NCI-H2029 treated with DMSO at 0.1 percent for 48 hours (cell line): ENCODE measurements at regions not wholly inside any gene's neighbourhood (a gene's known extent, or its start where the extent isn't known, plus 50 kb on each side); places are given as distances from the start of the nearest gene placed in this dataset.

Experiments used
- DNase-seq: peaks from one replicate; lab custom pipeline; 2025; lab: John Stamatoyannopoulos, UW

DNA sequence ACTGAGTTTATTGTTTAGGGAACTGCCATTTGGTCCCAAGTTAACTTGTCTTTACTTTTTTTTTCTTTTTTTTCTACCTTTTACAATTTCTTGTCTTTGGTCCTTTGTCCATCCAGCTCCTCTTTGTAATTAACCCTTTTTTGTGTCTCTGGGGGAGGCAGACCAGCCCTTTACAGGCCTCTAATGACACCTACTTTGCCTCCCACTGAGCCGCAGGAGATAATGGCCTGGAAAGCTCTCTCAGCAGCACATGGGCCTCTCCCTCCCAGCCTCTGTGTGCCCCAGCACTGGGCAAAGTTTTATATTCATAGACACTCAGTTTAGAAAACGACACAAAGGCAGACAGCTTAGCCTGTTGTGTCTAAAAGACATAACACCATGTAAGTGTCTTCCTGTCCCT is 480.4 kb downstream of the SOX6 start:
- no peak for DNase-seq

DNA sequence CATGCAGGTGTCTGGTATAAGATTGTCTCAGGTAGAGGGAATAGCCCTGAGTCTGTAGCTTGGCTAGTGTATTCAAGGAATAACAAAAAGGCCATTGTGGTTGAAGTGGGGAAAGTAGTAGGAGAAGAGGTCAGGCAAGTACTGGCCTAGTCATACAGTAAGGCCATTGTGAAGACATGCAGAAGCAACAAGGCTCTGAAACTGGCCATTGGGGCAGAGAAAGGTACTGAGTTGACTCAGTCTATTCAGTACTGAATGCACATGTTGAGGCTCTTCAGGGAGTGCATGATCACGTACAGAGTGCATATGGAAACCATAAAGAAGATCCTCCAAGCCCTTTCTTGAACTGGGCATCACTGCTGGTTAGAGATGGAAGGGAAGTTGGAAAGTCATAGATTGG is 477.6 kb downstream of the SOX6 start:
- no peak for DNase-seq

DNA sequence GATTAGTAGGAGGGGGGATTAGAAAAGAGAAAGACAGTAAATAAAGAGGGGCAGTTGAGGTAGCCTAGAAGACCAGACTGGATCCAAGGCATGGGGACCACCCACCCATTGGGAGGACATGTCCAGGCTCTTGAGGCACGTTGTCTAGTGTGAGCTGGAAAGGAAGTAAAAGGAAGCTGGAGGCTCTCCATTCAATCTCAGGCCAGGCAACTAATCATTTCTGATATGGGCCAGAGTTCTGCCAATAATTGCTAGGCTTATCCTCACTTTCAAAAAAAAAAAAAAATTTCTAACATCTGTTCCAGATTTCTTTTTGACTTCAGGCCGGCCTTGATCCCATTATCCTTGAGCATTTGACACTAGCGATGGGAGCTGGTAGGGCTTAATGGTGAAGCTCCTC is 476.1 kb downstream of the SOX6 start:
- DNase-seq: no peak

DNA sequence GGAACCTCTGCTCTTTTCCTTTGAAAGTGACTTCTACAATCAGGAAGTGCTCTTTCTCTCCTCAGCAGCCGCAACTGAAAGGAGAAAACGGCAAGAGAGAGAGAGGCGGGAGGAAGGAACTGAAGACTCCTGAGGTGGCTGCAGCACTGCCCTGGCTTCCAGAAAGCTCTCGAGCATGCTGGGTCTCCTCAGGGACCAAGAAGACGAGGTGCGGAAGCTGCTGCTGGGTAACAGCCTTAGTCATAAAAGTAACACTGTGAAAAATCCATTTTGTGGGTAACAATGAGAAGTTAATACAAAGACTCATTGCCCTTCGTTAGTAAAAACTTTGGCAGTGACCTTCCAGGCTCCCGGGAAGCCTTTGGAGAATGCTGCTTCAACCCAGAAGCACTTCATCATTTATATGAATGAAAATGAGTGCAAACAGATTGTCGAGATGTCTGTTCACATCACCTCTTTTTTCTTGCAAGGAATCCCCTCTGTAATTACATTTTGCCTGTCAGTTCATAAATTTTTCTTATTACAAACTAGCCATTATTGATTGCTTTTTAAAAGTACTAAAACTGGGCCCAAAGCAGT is 473.4 kb downstream of the SOX6 start:
- DNase-seq: no peak

DNA sequence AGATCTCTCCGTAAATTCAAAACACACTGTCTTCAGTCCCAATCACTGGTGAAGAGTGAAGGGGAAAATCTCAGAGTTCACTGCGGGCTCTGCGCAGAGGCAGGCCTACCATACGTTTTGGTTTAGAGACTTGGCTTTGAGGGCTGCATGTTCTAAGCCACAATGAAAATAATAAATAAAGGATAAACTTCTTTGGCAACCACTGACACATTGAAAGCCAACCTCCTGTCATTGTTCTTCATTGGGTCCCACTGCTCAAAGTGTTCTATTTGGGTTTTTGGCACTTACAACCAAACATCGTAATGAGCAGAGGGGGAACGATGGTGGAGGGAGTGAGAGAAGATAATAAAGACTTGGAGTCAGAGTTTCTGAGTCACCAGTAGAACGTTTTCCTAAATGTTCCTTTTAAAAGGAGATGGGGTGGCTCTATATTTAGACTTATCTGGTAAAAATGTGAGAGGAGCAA is 472.9 kb downstream of the SOX6 start:
- DNase-seq: no peak

DNA sequence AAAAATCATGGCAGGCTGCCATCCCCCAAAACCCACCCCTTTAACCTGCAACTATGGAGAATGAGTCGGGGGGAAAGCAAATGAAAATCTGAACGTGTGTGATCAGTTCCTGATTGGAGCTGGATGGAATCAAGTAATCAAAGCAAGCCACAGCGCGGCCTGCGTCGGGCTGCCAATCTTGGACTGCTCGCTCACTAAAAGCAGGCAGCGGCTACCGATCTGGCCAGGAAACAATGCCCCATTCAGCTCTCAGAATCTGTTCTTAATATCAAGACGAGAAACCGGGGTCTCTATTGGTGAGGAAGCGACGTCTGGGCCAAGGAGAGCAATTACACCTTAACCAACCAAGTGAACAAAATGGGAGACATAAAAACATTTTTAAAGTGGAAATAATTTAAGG is 472.2 kb downstream of the SOX6 start:
- DNase-seq: no peak

DNA sequence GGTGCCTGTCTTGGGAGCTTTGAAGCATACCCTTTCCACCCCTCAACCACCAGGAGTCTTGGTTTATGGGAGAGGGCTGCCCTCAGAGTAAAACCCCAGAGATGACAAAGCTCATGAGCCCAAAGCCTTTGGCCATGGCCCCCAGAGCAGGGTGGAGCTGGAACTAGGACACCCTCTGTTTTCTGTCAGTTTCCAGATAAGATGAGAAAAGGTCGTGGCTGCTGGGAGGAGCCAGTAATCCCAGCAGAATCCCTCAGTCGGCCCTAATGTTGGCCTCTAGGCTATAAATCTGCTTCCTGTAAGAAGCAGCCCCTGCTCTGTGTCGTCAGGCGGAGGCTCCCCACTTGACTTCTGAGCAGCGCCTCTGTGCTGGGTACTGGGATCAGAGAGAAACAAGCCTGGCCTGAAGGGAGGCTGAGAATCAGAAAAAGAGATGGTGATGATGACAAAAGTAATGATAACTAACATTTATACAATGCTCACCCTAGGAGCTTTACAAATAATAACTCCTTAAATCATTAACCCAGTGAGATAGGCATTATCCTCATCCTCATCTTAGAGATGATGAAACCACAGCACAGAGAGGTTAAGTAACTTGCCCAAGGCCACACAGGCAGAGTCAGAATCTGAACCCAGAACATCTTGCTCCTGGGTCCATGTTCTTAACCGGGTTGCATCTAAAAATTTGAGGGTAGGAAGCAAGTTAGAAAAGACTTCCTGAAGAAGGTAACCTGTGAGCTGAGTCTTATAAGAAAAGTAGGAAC is 471.4 kb downstream of the SOX6 start:
- no peak for DNase-seq

DNA sequence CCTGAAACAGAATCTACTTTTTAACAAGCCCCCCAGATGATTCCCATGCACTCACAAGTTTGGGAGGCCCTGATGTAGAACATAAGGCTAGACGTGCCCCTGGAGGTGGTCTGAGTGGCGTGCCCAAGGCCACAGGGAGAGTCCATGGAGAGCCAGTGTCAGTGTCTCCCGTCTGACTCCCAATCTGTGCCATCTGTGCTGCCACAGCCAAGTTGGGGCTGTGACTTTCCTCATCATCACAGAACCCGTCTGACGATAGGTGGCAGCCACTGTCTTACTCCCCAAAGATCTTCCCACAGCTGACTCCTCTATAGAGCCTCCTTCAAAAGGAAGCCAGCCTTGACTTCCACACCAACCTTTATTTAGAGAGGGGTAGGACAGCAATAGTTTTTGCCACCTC is 470.5 kb downstream of the SOX6 start:
- DNase-seq: no peak

DNA sequence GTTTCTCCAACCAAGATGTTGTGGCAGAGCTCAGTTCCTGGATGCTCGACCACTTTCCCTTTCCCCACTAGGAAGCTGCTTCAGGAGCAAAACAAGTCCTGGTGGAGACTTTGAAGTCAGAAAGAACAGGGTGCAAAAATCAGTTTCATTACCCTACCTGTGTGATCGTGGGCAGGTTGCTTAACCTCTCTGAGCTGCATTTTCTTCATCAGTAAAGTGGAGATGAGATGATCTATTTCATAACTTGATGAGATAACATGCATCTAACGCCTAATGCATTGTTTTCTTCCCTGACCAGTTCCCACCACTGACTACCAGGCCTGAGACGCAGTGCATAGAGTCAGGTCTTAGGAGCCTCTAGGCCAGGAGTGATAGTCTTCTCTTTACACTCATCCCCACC is 470.0 kb downstream of the SOX6 start:
- no peak for DNase-seq

DNA sequence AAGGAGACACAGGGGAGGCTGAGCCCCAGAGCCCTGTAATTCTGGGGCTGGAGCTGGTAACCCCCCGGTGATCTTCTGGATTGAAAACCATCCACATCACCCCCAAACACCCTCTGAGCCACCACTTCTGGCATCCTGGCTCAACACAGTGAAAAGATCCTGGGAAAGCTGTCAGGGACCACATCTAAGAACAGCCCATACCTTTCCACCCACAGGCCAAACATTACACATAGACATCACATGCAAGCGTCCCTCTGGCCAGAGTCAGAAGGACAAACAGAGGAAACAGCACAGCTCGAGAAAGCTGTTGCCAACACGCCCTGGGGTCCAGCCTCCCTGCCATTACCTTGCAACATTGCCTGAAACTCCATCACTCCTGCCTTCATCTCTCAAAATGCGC is 469.5 kb downstream of the SOX6 start:
- no peak for DNase-seq

DNA sequence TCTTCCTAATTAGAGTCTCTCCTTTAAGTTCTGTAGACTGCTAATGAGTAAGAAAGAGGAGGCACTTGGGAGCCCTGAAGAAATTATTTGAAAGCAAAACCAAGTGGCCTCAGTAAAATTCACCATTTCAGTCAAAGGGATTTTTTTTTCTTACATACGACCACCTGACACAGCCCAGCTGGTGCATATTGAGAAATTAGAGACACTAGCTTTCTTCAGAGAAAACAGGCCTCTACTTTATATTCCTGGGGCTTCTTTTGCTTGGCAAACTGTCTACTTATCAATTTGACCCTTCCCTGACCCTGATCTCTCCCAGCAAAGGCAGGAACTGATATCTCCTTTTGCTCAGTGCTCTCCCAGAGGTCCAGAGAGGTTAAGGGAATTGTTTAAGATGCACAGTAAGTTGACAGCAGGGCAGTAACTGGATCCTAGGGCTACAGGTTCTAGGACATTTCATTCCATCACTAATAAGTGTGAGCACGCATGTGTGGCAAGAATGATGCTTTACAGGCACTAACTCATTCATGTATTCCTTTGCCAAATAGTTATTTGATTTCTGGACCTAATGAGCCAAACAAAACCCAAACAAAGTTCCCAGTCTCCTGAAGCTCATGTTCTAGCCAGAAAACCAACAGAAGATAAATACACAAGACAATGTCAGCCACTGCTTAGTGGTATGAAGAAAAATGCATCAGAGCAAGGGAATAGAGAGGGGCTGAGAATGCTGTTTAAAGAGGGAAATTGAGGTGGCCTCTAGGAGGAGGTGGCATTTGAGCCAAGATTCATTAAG is 467.6 kb downstream of the SOX6 start:
- no peak for DNase-seq

DNA sequence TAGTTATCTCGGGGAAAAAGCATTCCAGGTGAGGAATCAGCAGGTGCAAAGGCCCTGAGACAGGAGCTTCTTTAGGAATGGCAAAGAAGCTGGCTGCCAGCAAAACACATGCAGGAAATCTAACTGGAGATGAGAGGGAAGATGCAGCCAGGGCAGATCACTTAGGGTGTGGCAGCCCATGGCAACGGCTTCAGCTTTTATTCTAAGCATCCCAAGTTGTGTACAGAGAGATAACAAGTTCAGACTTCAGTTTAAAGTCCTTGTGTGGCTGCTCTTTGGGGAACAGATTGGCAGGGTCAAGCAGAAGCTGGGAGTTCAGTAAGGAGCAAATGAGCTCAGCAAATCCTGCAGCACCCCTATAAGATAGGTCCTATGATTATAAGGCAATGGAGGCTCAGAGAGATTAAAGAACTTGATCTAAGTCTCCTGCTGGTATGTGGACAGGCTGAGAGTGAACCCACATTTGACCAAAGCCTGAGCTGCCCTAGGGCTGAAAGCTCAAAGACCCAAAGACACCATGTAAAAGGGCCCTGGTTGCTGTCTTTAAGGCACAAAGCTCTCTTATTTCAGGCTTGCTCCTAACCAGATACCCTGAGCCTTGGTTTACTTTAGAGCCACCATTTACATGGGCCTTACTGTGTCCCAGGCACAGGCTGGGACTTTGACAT is 466.8 kb downstream of the SOX6 start:
- no peak for DNase-seq

DNA sequence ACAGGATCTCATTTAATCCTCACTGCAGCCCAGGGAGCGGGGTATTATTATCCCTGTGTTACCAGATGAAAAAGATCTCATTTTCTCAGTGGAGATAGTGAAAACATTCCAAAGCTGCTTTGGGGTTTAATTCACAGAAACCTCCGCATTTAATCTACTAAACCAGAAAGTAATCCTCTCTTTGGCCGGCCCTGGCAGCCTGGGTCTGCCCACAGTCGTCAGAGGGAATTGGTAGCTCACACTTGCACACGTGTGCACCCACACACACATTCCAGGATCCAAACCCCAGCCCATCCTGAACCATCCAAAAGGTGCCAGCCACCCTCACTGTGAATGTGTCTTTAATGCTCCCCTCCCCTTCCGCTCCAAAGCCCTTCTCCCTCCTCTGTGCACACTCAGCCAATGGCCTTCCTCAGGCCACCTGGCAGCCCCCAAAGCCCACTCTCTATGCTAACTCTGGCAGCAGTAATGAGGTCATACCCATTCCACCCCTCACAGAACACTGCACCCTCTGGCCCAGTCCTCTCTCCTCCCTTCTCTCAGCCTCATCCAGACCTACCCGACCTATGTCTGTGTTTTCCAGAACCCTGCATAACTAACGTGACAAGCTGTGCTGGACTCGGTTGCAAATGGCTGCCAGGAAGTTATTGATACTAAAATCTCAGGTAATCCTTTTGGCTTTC is 466.2 kb downstream of the SOX6 start:
- no peak for DNase-seq

DNA sequence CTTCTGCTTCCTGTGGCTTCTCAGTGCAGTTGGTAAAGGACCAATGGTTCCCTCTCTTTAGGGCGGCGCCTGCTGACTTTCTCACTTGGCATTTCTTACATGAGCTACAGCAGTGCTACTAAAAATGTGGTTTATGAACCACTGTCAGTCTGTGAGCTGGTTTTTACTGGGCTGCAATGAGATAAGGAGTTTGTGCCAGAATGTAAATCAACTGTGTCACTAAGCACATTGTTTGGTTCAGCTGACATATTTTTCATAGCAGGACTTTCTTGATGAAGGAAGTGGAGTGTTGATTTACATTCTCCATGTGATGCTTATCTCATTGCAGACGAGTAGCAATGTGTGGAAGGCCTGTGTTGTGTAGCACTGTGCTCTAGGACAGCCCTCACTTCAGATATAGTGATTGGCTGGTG is 463.3 kb downstream of the SOX6 start:
- no peak for DNase-seq

DNA sequence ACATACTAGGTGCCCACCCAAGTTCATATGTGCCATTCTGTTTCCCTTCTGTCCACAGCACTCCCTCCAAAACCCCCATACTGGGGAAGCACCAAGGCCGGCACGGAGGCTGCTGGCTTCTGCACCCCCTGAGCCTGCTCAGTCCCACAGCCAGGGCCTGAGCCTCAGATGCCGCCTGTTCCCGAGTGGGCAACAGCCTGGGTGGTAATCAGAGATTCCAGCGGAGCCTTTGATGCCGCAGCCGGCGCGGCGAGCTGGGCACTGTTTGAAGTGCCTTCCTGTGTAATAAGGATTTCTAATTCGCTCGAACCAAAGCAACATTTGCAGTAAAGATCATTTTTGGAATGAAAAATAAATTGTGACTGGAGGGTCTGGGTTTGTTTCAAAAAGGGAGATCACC is 460.3 kb downstream of the SOX6 start:
- no peak for DNase-seq

DNA sequence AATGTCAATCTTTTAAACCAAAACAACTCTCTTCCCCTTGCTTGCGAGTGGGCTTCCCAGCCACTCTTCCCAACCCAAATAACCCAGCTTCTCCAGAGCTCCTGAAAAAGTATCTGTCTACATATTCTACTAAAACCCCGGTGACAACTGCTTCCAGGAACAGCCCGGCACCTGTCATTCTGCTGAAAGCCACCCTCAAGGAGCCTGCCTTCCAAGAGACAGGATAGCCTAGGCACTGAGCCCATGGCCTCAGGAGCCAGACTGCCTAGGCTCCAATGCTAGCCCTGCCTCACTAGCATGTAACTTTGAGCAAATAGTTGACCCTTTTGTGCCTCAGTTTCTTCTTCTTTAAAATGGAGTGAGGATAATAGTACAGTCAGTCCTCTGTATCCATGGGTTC is 459.8 kb downstream of the SOX6 start:
- no peak for DNase-seq

DNA sequence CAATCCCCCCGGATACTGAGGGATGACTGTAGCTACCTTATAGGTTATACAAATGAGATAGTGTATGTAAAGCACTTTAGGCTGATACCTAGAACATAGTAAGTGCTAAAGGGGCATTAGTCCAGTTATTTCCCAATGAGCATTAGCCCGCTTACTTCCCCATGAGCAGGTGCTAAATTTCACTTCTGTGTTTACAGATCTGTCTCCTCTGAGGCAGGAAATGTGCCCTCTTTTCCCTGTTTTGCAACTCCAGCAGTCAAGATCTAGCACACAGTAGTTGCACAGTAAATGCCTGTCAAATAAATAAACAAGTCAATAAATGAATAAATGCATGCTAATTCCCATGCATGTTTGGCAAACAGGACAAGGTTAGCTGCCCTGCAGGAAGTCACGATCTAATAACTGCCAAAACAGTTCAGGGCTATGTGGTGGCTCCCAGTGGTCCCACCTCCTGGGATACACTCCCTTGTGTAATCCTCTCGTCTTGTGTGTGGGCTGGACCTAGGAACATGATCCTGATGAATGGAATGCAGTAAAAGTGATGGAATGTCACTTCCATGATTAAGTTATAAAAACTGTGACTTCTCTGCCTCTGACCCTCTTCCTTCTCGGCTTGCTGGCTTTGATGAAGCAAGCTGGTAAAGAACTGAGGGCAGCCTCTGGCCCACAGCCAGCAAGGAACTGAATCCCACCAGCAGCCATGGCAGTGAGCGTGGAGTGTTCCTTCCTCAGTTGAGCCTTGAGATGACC is 459.0 kb downstream of the SOX6 start:
- no peak for DNase-seq

DNA sequence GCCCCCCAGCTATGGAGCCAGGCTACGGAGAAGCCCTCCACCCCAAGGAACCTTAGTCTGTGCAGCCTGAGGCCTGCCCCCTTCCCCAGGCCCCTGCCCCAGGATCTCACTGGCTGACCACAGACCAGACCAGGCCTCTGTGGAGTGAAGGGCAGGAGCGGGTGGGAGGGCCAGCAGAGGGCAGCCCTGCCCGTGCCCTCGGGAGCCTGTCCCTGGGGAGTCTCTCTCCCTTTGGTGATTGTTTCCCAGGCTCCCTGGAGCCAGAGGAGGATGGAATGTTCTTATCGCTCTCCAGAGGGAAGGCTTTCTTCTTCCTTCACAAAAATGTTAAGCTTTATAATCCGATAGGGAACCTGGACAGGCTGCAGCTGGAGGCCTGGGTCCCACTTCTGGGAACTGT is 455.3 kb downstream of the SOX6 start:
- no peak for DNase-seq

DNA sequence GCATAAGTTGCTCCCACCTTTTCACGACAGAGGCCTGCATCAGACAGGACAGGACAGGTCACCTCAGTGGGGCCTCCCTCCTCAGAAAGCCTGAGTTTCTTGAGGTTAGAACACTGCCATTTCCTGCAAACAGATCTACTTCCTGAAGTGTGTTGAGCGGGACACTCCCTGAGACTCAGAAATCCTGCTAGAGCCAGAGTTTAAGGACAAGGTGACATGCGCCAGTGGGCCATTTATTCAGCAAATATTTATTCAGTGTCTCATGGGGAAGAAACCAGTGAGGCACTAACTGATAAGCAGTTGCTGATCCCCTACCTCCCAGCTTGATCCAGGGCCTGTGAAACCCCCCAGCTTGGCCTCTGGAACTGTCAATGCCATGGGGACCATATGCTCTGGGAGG is 454.6 kb downstream of the SOX6 start:
- peak; percentile 33 for DNase-seq

DNA sequence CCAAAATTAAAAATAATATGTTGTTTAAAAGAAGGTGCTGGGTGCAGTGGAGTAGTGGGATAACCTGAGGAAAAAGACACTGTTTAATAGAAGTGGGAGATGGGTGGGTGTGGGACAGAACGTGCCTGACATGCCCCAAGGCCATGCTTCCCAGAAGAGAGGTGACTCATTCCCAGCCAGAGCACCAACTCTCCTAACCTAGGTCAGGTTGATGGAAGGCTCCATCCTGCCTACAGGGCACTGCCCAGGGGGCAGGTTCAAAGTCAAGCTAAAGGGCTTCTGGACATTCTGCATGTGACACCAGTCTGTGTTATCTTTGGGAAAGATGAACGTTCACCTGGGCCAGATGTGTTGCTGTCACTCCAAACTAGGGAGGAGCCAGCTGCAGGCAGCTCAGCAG is 453.1 kb downstream of the SOX6 start:
- no peak for DNase-seq

DNA sequence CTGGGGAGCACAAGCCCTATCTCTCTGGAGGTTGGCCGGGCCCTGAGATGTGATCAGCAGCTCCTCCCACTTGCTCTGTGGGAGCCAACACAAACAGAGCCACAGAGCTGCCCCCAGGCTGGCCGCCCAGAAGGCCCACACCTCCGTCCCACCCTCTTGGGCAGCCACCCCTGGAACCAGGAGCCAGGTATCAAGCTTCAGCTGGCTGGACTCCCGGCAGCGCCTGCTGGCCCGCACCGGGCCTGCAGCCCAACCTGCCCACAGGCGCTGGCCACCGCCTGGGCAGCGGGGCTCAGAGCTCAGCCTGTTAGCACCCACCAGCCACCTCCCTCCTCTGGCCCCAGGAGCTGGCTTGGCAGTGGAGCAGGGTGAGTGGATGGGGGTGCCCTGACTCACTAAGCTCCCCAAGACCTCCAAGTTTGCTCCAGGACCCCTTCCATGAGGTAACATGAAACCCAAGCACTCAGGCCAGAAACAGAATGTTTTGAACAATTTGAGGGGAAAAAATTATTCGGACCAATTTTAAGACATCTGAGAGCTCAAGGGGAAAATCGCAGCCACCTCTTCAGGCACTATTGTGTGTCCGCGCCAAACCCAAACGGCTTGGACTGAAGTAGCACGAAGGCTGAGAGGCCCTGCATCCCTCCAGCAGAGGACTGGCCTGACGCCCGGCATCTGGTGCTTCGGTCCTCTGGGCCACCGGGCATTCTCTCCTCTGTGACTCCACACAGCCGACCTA is 450.8 kb downstream of the SOX6 start:
- DNase-seq: no peak
